WERI-Rb-1 (cell line): ENCODE measurements at regions not wholly inside any gene's neighbourhood (a gene's known extent, or its start where the extent isn't known, plus 50 kb on each side); places are given as distances from the start of the nearest gene placed in this dataset.

ENCODE experiments used
- DNase-seq: peaks from one replicate; pipeline ENCODE4 v3.0.0-alpha.2; 2020
- H3K27ac ChIP-seq: fragments of 250-450 bp; sonication (Bioruptor Pico); 2 replicates; pipeline ENCODE4 v1.5.1; 2020; ENCODE audit warnings: mild to moderate bottlenecking, moderate library complexity
- H3K27me3 ChIP-seq: fragments of 250-450 bp; sonication (Bioruptor Pico); 2 replicates; pipeline ENCODE4 v1.5.1; 2021; ENCODE audit warnings: mild to moderate bottlenecking, low read depth, moderate library complexity; ENCODE audit not compliant: insufficient read depth, severe bottlenecking
- H3K36me3 ChIP-seq: fragments of 250-450 bp; sonication (Bioruptor Pico); 2 replicates; pipeline ENCODE4 v1.5.1; 2020; ENCODE audit warnings: mild to moderate bottlenecking, moderate library complexity
- H3K4me3 ChIP-seq: 2 replicates; pipeline ENCODE4 v1.5.1; 2011; ENCODE audit warnings: low read depth, mild to moderate bottlenecking, control low read depth, low read length
- H3K9me3 ChIP-seq: fragments of 250-450 bp; sonication (Bioruptor Pico); 2 replicates; pipeline ENCODE4 v1.5.1; 2021; ENCODE audit warnings: mild to moderate bottlenecking, moderate library complexity; ENCODE audit not compliant: severe bottlenecking
- CTCF ChIP-seq: IDR thresholded peaks from 2 replicates; pipeline ENCODE4 v1.5.1; 2011; ENCODE audit warnings: low read depth, mild to moderate bottlenecking, control low read depth, inconsistent platforms, low read length

- TF ChIP-seq CTCF: no peak
- DNase-seq: peak; percentile 11
- H3K36me3 ChIP-seq: no peaks in the 10 kb centered on the region
- H3K27ac ChIP-seq: no peak overlapping the region
- no peaks in the 10 kb centered on the region for H3K27me3 ChIP-seq
- no peaks in the 10 kb centered on the region for H3K9me3 ChIP-seq
- no peak overlapping the region for H3K4me3 ChIP-seq
Measured at GRCh38 chr11:27926981-27927481, 180.9 kb downstream of the KIF18A start.

GRCh38 chr11:27926486-27926885, 181.5 kb downstream of the KIF18A start:
- no peak for DNase-seq
- H3K9me3 ChIP-seq: no peaks in the 10 kb centered on the region
- H3K36me3 ChIP-seq: no peaks in the 10 kb centered on the region
- H3K27me3 ChIP-seq: no peaks in the 10 kb centered on the region
- no peak overlapping the region for H3K27ac ChIP-seq
- H3K4me3 ChIP-seq: no peak overlapping the region
- TF ChIP-seq CTCF: no peak

GRCh38 chr11:27921472-27921871, 186.5 kb downstream of the KIF18A start:
- Histone ChIP-seq H3K27me3 (no peaks in the 10 kb centered on the region), H3K9me3 (no peaks in the 10 kb centered on the region), H3K36me3 (no peaks in the 10 kb centered on the region), H3K4me3 (no peak overlapping the region), H3K27ac (no peak overlapping the region)
- no peak for DNase-seq
- no peak for TF ChIP-seq CTCF

- no peak overlapping the region for H3K27ac ChIP-seq
- no peaks in the 10 kb centered on the region for H3K9me3 ChIP-seq
- TF ChIP-seq CTCF: no peak
- DNase-seq: no peak
- H3K36me3 ChIP-seq: no peaks in the 10 kb centered on the region
- no peak overlapping the region for H3K4me3 ChIP-seq
- no peaks in the 10 kb centered on the region for H3K27me3 ChIP-seq
Measured at GRCh38 chr11:27916541-27917100, 191.3 kb downstream of the KIF18A start.

- Histone ChIP-seq H3K27ac (no peak overlapping the region), H3K9me3 (no peaks in the 10 kb centered on the region), H3K27me3 (no peaks in the 10 kb centered on the region), H3K4me3 (no peak overlapping the region), H3K36me3 (no peaks in the 10 kb centered on the region)
- no peak for TF ChIP-seq CTCF
- no peak for DNase-seq
Measured at GRCh38 chr11:27914080-27914479, 193.9 kb downstream of the KIF18A start.

- H3K27ac ChIP-seq: no peak overlapping the region
- no peaks in the 10 kb centered on the region for H3K36me3 ChIP-seq
- no peak overlapping the region for H3K4me3 ChIP-seq
- no peak for DNase-seq
- TF ChIP-seq CTCF: no peak
- H3K9me3 ChIP-seq: no peaks in the 10 kb centered on the region
- no peaks in the 10 kb centered on the region for H3K27me3 ChIP-seq
Measured at GRCh38 chr11:27913650-27914049, 194.3 kb downstream of the KIF18A start.
